ENCODE measurements at regions not wholly inside any gene's neighbourhood (a gene's known extent, or its start where the extent isn't known, plus 50 kb on each side); places are given as distances from the start of the nearest gene placed in this dataset.
"Not testable (repeated sequence)": the region's sequence is repeated elsewhere in the genome, so short reads cannot be mapped to it uniquely, and the experiment has no call there.

DNA sequence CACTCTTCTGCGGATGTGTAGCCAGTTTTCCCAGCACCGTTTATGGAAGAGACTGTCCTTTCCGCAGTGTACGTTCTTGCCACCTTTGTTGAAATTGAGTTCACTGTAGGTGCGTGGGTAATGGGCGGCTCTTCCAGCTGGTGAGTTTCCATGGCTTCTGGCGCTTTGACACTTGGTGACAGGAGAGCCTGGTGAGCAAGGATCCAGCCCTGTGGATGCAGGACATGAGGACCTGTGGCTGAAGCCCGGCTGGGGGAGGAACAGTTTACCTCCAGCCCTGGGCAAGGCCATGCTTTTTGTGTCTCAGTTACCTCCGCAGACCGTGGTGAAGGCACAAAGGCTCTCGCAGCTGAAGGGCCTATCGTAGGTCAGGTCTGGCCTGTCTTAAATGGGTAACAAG is 166.5 kb downstream of the LAT start:
- Histone ChIP-seq H3K4me1 (peaks cover 62 to 74% (median 69%) of the 10 kb centered on the region in 10 experiments), H3K4me3 (no peak overlapping the region), H4K20me1 (no peaks in the 10 kb centered on the region), H3K36me3 (no peaks in the 10 kb centered on the region), H3K27ac (no peak overlapping the region), H3K27me3 (0 out of 22 replicates have a peak, but pooled peaks cover 0 to 7% (median 0%) of the 10 kb centered on the region in 11 experiments), H3K9me3 (replicated peaks in 1 of 11) (no peaks in the 10 kb centered on the region), H3K9ac (no peak overlapping the region), H3K4me2 (peak overlapping the region in 9 of 11 experiments; percentile 77 to 92 (median 88); a peak in 16 of 22 replicates)
- TF ChIP-seq Cebpa-rat (IDR thresholded peaks at IDR 0.05) = no peak

DNA sequence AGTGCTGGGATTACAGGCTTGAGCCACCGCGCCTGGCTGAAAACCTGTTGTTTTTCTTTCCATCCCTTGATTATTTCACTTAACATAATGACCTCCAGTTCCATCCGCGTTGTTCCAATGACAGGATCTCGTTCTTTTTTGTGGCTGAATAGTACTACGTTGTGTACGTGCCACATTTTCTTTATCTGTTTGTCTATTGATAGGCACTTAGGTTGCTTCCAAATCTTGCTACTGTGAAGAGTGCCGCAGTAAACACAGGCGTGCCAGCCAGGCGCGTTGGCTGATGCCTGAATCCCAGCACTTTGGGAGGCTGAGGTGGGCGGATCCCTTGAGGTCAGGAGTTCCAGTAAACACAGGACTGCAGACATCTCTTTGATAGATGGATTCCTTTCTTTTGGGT is 165.1 kb downstream of the LAT start:
- not testable (repeated sequence) for H3K27ac ChIP-seq; H3K9ac ChIP-seq; H3K36me3 ChIP-seq; H3K4me3 ChIP-seq; H3K9me3 ChIP-seq (replicated peaks in 1 of 11); H4K20me1 ChIP-seq; H3K27me3 ChIP-seq
- H3K4me1 ChIP-seq = peaks cover 48 to 60% (median 55%) of the 10 kb centered on the region in 10 experiments
- H3K4me2 ChIP-seq = peak overlapping the region in 7 of 11 experiments; percentile 6 to 77 (median 73); a peak in 5 of 22 replicates

DNA sequence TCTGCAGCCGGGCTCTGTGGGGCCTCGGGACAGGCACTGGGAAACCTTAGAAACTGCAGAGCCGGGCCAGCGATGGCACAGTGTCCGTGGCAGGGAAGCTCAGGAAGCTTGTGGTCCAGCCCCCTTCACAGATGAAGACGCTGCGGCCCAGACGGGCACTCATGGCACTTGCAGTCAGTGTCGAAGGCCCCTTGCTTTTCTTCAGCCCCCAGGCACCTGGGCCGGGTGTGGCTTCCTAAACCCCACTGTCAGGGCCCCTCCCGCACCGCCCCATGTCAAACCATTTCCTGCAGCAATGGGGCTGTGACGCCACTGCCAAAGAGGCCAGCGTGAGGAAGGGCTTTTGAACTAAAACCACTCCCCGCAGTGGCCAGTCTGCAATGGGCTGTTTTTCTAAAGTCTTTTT is 164.0 kb downstream of the LAT start:
- H3K4me2 ChIP-seq = peak overlapping the region; percentile 64 to 77 (median 73)
- peaks cover 37 to 49% (median 44%) of the 10 kb centered on the region in 10 experiments for H3K4me1 ChIP-seq
- H3K9me3 ChIP-seq (replicated peaks in 1 of 11) = no peaks in the 10 kb centered on the region
- H4K20me1 ChIP-seq = no peaks in the 10 kb centered on the region
- no peaks in the 10 kb centered on the region for H3K36me3 ChIP-seq
- H3K27me3 ChIP-seq = no peaks in the 10 kb centered on the region
- H3K27ac ChIP-seq = no peak overlapping the region
- H3K9ac ChIP-seq = peak overlapping the region in 1 of 11 experiments; percentile 24; a peak in 1 of 22 replicates
- TF ChIP-seq Cebpa-rat (IDR thresholded peaks at IDR 0.05) = no peak
- no peak overlapping the region for H3K4me3 ChIP-seq

DNA sequence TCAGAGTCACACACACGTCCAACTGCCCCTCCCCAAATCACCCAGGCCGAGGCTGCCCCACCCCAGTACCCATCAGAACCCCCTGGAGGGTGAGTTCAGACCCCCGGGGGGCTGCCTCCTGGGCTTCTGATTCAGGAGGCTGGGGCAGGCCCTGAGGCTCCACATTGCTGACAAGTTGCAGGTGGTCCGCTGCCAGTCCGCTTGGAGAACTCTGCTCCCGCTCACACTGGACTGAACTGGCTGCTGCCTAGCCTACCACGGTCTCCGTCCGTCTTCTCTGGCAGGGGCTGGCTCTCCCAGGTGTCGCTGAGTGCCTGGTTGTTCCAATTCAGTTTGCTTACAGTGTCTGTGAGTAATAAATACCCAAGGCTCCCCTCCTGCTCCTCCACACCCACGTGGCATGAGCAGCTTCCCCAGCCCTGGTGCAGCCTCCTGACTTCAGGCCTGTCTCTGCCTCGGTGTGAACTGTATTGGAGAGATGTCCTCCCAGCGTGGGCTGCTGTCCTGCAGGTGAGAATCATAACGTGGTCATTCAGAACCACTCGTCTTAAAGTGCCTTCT is 163.4 kb downstream of the LAT start:
- no peak overlapping the region for H3K27ac ChIP-seq

DNA sequence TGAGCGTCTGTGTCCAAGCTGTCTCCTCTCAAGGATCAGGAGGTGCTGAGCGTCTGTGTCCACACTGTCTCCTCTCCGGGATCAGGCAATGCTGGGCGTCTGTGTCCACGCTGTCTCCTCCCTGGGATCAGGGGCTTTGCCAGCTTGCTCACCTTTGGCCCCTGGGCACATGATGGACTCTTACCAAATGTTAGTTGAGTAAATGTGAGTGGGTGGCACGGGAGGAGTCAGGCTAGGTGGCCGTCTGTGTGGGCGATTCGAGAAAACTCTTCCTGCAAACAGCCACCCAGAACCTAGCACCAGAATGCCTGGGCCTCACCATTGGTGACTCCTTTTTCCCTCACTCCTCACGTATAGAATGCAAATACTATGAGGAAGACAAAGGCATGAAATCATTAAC is 162.9 kb downstream of the LAT start:
- H3K9me3 ChIP-seq (replicated peaks in 1 of 11); H3K27ac ChIP-seq; H3K4me3 ChIP-seq; H3K27me3 ChIP-seq; H3K9ac ChIP-seq; H3K36me3 ChIP-seq; H4K20me1 ChIP-seq: not testable (repeated sequence)
- H3K4me2 ChIP-seq = peak overlapping the region in 1 of 11 experiments; percentile 75; a peak in 1 of 22 replicates
- peaks cover 26 to 38% (median 33%) of the 10 kb centered on the region in 10 experiments for H3K4me1 ChIP-seq

More for the DNA sequence above, 163.4 kb downstream of the LAT start:
- Histone ChIP-seq H3K36me3 (no peaks in the 10 kb centered on the region), H3K9ac (no peak overlapping the region), H4K20me1 (no peaks in the 10 kb centered on the region), H3K27me3 (no peaks in the 10 kb centered on the region), H3K4me3 (no peak overlapping the region), H3K4me1 (peaks cover 31 to 43% (median 38%) of the 10 kb centered on the region in 10 experiments), H3K4me2 (peak overlapping the region; percentile 64 to 77 (median 73); a peak in 21 of 22 replicates), H3K9me3 (replicated peaks in 1 of 11) (no peaks in the 10 kb centered on the region)
- no peak for TF ChIP-seq Cebpa-rat (IDR thresholded peaks at IDR 0.05)

DNA sequence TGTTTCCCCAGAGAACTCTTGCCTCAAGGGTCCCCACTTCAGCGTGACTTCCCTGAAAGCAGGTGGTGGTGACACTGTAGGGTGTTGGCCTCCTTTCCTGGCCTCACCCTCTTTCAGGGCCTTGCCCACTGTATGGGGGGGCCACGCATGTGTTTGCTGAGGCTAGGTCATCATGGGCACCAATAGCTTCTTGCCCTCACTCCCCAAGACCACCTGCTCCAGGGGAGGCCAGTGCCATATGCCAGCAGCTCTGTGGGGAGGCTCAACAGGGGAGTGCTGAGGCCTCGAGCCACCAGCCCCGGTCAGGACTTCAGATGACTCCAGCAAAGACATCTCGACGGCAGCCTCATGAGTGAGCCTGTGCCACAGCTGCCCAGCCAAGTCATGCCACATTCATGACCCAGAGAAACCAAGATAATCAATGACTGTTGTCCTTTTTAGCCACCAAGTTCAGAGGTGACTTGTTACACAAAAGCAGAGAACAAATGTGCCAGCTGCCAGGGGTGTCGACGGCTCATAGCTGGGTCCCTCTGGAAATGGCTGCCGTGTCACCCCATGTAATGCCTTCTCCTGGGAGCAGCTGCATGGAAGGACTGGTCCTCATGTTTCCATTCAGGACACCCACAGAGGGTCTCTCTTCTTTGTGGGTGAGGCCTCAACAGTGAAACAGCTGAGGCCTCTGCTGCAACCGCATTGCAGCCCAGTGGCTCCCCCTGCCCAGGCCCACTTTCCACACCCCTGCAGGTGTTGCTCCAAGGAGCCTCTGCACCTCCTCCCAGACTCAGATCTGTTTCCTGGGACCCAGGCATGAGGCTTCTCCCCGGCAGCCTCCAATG is 162.2 kb downstream of the LAT start:
- H3K27ac ChIP-seq; H3K36me3 ChIP-seq; H3K9ac ChIP-seq; H4K20me1 ChIP-seq; H3K9me3 ChIP-seq (replicated peaks in 1 of 11); H3K27me3 ChIP-seq; H3K4me2 ChIP-seq; H3K4me3 ChIP-seq: not testable (repeated sequence)
- H3K4me1 ChIP-seq = peaks cover 19 to 31% (median 26%) of the 10 kb centered on the region in 10 experiments

DNA sequence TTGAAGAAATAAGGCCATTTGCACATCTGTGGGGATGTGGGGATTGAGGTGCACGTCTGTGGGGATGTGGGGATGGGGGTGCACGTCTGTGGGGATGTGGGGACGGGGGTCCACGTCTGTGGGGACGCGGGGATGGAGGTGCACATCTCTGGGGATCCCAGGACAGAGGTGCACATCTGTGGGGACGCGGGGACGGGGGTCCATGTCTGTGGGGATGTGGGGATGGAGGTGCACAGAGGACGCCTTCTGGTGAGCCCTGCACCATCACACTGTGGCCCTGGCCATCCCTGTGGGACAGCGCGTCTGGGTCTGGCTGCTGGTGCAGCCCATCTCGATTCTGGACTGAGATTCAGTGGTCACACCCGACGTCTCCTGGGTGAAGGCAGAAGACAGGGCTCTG is 161.4 kb downstream of the LAT start:
- H3K36me3 ChIP-seq = no peaks in the 10 kb centered on the region
- no peak overlapping the region for H3K4me2 ChIP-seq
- TF ChIP-seq Cebpa-rat (IDR thresholded peaks at IDR 0.05) = no peak
- H3K4me3 ChIP-seq = no peak overlapping the region
- no peak overlapping the region for H3K27ac ChIP-seq
- peaks cover 17 to 23% (median 19%) of the 10 kb centered on the region in 10 experiments for H3K4me1 ChIP-seq
- no peaks in the 10 kb centered on the region for H3K9me3 ChIP-seq (replicated peaks in 1 of 11)
- no peaks in the 10 kb centered on the region for H3K27me3 ChIP-seq
- H4K20me1 ChIP-seq = no peaks in the 10 kb centered on the region
- H3K9ac ChIP-seq = no peak overlapping the region

DNA sequence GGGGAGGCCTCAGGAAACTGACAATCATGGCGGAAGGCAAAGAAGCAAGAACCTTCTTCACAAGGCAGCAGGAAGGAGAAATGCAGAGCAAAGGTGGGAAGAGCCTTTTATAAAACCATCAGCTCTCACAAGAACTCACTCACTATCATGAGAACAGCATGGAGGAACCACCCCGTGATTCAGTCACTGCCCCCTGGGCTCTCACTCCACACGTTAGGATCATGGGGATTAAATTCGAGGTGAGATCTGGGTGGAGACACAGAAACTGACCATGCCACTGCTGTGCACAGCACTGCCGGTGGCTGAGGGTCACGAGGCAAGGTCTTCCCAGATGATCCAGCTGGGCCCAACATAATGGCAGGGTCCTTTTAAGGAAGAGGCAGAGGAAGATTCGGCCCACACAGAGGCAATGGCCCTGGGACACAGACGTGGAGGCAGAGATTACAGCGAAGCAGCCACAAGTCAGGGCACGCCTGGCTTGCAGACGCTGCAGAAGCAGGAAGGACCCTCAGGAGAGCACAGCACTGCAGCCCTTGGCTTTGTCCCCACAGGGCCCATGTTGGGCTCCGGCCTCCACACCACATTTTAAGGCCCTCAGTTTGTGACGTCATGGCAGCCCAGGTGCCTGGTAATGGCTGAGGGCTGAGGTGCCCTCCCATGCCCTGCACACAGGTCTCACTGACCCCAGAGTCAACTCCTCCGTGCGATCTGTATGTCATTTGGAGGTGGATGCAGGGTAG is 160.8 kb downstream of the LAT start:
- H3K4me3 ChIP-seq; H3K9me3 ChIP-seq (replicated peaks in 1 of 11); H3K4me2 ChIP-seq; H3K27me3 ChIP-seq; H3K27ac ChIP-seq; H4K20me1 ChIP-seq; H3K36me3 ChIP-seq; H3K9ac ChIP-seq: not testable (repeated sequence)
- H3K4me1 ChIP-seq = peaks cover 17 to 23% (median 19%) of the 10 kb centered on the region in 10 experiments

DNA sequence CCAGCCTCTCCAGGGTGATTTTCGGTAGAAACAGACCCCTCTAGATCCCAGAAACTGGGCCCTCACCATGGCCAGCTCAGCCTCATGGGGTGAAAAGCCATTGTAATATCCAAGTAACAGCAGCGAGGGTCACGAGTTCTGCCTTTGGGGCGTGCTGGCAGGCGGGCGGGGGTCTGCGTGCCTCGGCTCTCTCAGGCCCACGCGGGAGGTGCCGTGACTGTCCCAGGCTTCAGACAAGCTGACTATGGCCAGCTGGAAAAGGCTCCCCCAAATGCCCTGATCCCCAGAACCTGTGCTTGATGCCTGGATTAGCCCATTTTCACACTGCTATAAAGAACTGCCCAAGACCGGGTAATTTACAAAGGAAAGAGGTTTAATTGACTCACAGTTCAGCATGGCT is 160.2 kb downstream of the LAT start:
- H3K27me3 ChIP-seq; H3K9me3 ChIP-seq (replicated peaks in 1 of 11); H3K9ac ChIP-seq; H4K20me1 ChIP-seq; H3K4me3 ChIP-seq; H3K27ac ChIP-seq; H3K4me2 ChIP-seq; H3K36me3 ChIP-seq: not testable (repeated sequence)
- peaks cover 17 to 23% (median 19%) of the 10 kb centered on the region in 10 experiments for H3K4me1 ChIP-seq

DNA sequence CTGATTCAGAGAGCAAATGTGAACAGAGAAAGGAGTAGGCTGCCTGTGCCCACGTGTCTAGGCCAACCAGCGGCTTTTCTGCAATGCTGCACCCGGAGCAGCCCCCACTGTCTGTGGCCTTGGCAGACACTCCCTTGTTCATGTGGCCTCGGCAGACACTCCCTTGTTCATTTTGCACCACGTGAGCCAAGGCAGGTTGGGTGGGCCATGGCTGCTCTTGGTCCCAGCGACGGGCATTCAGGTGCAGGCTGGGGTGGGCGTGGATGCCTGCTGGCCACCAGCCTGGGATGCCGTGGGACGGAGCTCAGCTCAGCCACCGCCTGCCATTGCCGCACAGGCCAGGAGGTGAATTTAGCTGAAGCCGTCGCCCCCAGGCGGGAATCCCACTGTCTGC is 159.8 kb downstream of the LAT start:
- H4K20me1 ChIP-seq; H3K9ac ChIP-seq; H3K9me3 ChIP-seq (replicated peaks in 1 of 11); H3K27me3 ChIP-seq; H3K36me3 ChIP-seq; H3K4me3 ChIP-seq; H3K27ac ChIP-seq; H3K4me2 ChIP-seq: not testable (repeated sequence)
- peaks cover 15 to 20% (median 18%) of the 10 kb centered on the region in 10 experiments for H3K4me1 ChIP-seq

DNA sequence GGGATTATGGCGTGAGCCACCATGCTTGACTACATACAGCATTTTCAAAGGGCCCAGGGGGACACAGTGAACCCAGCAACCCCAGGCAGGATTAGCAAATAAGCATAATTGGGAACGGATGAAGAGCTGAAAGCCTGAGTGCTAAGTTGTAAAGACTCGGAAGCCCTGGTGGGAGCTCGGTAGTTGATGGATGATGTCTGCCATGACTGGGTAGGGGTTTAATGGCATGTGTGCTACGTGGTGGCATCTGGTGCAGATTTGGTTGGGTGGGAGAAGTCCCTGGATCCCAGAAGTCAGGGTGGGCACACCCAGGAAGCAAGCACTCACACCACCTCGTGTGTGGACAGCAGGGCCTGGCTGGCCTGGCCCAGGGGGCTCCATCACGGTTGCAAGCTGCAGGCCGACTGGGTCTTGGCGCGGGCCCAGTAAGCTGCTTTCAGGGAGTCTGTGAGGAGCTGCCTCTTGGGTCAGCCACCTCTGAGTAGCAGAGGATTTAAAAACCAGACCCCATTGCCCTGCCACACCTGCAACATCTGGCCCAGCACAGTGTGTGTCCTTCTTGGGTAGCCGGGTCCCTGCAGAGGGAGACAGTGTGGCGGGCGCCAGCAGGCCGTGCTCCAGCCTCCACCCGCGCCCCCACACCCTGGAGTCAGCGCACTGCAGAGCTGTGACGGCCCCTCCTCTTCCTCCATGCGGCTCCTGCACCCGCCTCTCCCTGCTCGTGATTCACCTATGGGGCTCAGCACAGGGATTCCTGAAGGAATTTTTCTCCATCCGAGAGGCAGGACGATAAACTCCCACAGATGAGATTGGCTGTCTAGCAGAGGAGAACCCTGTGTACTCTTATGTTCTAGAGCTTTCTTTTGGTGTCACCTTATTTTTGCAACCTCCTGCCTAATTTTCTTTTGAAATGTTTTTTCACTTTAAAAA is 159.2 kb downstream of the LAT start:
- H3K9ac ChIP-seq; H3K27me3 ChIP-seq; H4K20me1 ChIP-seq; H3K27ac ChIP-seq; H3K4me2 ChIP-seq; H3K9me3 ChIP-seq (replicated peaks in 1 of 11); H3K4me3 ChIP-seq; H3K36me3 ChIP-seq: not testable (repeated sequence)
- peaks cover 9 to 13% (median 11%) of the 10 kb centered on the region in 10 experiments for H3K4me1 ChIP-seq

DNA sequence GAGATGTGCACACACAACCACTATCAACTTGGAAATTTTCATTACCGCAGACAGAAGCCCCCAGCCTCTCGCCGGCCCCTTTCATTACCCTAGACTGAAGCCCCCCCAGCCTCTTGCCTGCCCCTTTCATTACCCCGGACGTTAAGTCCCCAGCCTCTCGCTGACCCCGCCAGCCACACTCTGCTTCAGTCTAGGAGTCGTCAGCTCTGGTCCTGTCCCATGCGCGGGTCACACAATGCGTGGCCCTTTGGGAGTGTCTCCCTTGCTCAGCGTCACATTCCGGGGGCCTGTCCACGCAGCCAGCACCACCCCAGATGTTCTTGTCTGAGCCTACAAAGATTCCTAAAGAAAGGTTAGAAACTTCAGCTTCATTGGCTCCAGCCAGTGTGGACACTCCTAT is 157.7 kb downstream of the LAT start:
- not testable (repeated sequence) for H3K4me3 ChIP-seq; H3K4me1 ChIP-seq; H3K9ac ChIP-seq; H3K4me2 ChIP-seq; H3K9me3 ChIP-seq (replicated peaks in 1 of 11); H3K27me3 ChIP-seq; H4K20me1 ChIP-seq; H3K27ac ChIP-seq; H3K36me3 ChIP-seq

Measured in BLaER1 treated with 17β-estradiol and CSF1 and Interleukin-3, amounts not matched to agents 10 nM and 100 nM (cell line).